HepG2 (cell line): ENCODE measurements at regions not wholly inside any gene's neighbourhood (a gene's known extent, or its start where the extent isn't known, plus 50 kb on each side); places are given as distances from the start of the nearest gene placed in this dataset.

Experiments used
- ATAC-seq: fragments of 200-7000 bp; cut with Tn5 transposase; 3 replicates; pipeline ENCODE4 v1.9.1; 2020; ENCODE audit warnings: mild to moderate bottlenecking, moderate library complexity
- BruUV-seq: library from RNA; stranded (reverse); fragments of 400-500 nt; replicated peaks from 2 replicates; lab custom pipeline; 2021; lab: Mats Ljungman, UMichigan
- CTCF ChIA-PET: fragments of 300-600 bp; formaldehyde crosslinking; extraction: SDS; loops from one replicate; lab custom pipeline; 2021; ENCODE audit warnings: low total read pairs, inconsistent platforms, low intra/inter-chr PET ratio; lab: Yijun Ruan, JAX
- POLR2A ChIA-PET: fragments of 350-600 bp; sonication (Branson Sonifier 250); formaldehyde crosslinking; loops from one replicate; lab custom pipeline; 2020; ENCODE audit warnings: antibody characterized with exemption, inconsistent platforms; lab: Yijun Ruan, JAX
- DNase-seq: peaks from one replicate; pipeline ENCODE4 v3.0.0-alpha.2; 2015; ENCODE audit warnings: low spot score
- FAIRE-seq: peaks from 3 replicates; lab custom pipeline; 2011; peaks lifted over from hg19 to GRCh38; lab: Jason Lieb, UNC
- H2AFZ ChIP-seq: one replicate; pipeline ENCODE4 v1.6.1; 2011; ENCODE audit warnings: low read length, inconsistent platforms
- H3K27ac ChIP-seq: fragments of 300-600 bp; 3 replicates; pipeline ENCODE4 v1.8.0; 2011; ENCODE audit warnings: mixed run types, mild to moderate bottlenecking, mixed read lengths, low read length, inconsistent platforms; ENCODE audit not compliant: insufficient read depth; ENCODE audit errors: extremely low read length
- H3K27me3 ChIP-seq, 2 experiments: fragments of 200-600 bp in 1 of 2; 2 replicates in 1 of 2; 3 replicates in 1 of 2; pipeline versions ENCODE4 v1.6.0 to v1.8.0; 2011; ENCODE audit warnings: low read length in 2 of 2, mild to moderate bottlenecking in 2 of 2, moderate library complexity in 2 of 2, inconsistent platforms in 1 of 2; ENCODE audit not compliant: insufficient read depth in 2 of 2, control insufficient read depth in 1 of 2
- H3K36me3 ChIP-seq, 2 experiments: fragments of 200-600 bp in 1 of 2; replicated peaks in 1 of 2; 2 replicates in 1 of 2; 3 replicates in 1 of 2; pipeline versions ENCODE4 v1.5.1 to v1.8.0; 2011; ENCODE audit warnings: low read length in 2 of 2, inconsistent platforms in 1 of 2; ENCODE audit not compliant: insufficient read depth in 2 of 2, control insufficient read depth in 1 of 2
- H3K4me1 ChIP-seq: 2 replicates; pipeline ENCODE4 v1.5.1; 2012; ENCODE audit warnings: low read length, inconsistent platforms; ENCODE audit not compliant: insufficient read depth
- H3K4me2 ChIP-seq: 2 replicates; pipeline ENCODE4 v1.6.0; 2011; ENCODE audit warnings: low read depth, low read length, inconsistent platforms
- H3K4me3 ChIP-seq, 3 experiments: fragments of 200-600 bp in 1 of 3; sonication (generic), shearing (Covaris generic) in 1 of 3; replicated peaks in 1 of 3; 2 replicates each; pipeline ENCODE4 v1.5.1; 2011 to 2016; ENCODE audit warnings: low read length in 3 of 3, inconsistent platforms in 2 of 3, low read depth in 2 of 3, mild to moderate bottlenecking in 2 of 3, control low read depth in 1 of 3, mixed read lengths in 1 of 3; ENCODE audit not compliant: insufficient read depth in 1 of 3
- H3K79me2 ChIP-seq: one replicate; pipeline ENCODE4 v1.6.1; 2011; ENCODE audit warnings: low read length, inconsistent platforms; ENCODE audit not compliant: insufficient read depth
- H3K9ac ChIP-seq: 2 replicates; pipeline ENCODE4 v1.6.0; 2011; ENCODE audit warnings: mild to moderate bottlenecking, low read depth, low read length, inconsistent platforms; ENCODE audit not compliant: insufficient read depth
- H3K9me3 ChIP-seq: 2 replicates; pipeline ENCODE4 v1.5.1; 2012; ENCODE audit warnings: mild to moderate bottlenecking, low read length
- H4K20me1 ChIP-seq: 2 replicates; pipeline ENCODE4 v1.6.0; 2011; ENCODE audit warnings: inconsistent platforms, mild to moderate bottlenecking, low read length, moderate library complexity; ENCODE audit not compliant: insufficient read depth
- CTCF ChIP-seq: sonication (generic); formaldehyde crosslinking; IDR thresholded peaks from 2 replicates; pipeline ENCODE4 v1.5.0; 2020; ENCODE audit warnings: mild to moderate bottlenecking, missing genetic modification reagents, moderate library complexity
- HNRNPUL1 ChIP-seq: fragments of 200-400 bp; formaldehyde crosslinking; IDR thresholded peaks from 2 replicates; pipeline ENCODE4 v1.6.1; 2017; ENCODE audit warnings: low read depth, mild to moderate bottlenecking, low read length, moderate library complexity
- KDM5B ChIP-seq: sonication (generic); formaldehyde crosslinking; IDR thresholded peaks from 2 replicates; pipeline ENCODE4 v1.4.0; 2020; ENCODE audit warnings: missing genetic modification reagents, mild to moderate bottlenecking, borderline replicate concordance
- ZNF10 ChIP-seq: sonication (generic); formaldehyde crosslinking; IDR thresholded peaks from 2 replicates; pipeline ENCODE4 v1.4.0; 2020; ENCODE audit warnings: mild to moderate bottlenecking, low read depth, missing genetic modification reagents, borderline replicate concordance
- ZNF3 ChIP-seq: IDR thresholded peaks from 2 replicates; pipeline ENCODE4 v1.7.0; 2017; ENCODE audit warnings: inconsistent platforms
- ZNF609 ChIP-seq: sonication (generic); formaldehyde crosslinking; IDR thresholded peaks from 2 replicates; pipeline ENCODE4 v1.4.0; 2020; ENCODE audit warnings: mild to moderate bottlenecking, missing genetic modification reagents, borderline replicate concordance
- WGBS: methylation state at CpG from one replicate; pipeline ENCODE4 v1.1.6; 2017; ENCODE audit warnings: low lambda C conversion rate; 5-methylcytosine and 5-hydroxymethylcytosine counted together
- in situ Hi-C: cut with HindIII; loops from 2 replicates; pipeline ENCODE4 v1.10.0; 2017; ENCODE audit warnings: low pct_unique_long_range_greater_than_20kb; ENCODE audit not compliant: extremely low pct_ligation_motif_present
- intact Hi-C: fragments of 100-400 bp; cut with micrococcal nuclease; formaldehyde crosslinking; loops from one replicate; pipeline ENCODE4 v1.10.0; 2022; ENCODE audit not compliant: unreplicated experiment
- TF ChIP-seq, protein P1 (sequence below): sonication (generic); formaldehyde crosslinking; IDR thresholded peaks from 2 replicates; pipeline ENCODE4 v1.5.1; 2020; ENCODE audit warnings: mild to moderate bottlenecking, missing genetic modification reagents, borderline replicate concordance

DNA sequence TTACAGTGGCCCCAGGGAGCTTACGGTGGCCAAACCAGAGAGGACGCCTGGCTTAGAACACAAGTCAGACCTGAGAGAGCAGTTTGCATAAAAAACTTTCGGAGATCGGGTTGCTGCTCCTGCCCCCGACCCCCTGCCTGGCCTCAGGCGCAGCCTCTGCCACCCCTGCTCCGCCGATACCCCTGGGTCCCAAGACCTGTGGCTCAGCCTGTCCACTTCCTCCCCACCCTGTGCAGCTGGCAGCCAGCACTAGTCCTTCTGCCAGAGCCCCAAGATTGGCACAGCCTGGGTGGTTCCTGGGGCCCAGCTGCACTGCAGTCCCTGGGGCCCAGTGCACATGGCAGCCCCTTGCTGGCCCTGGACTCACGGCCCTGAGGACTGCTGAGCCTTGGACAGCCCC lies 56.2 kb upstream of the SOX1 start:
- FAIRE-seq: no peak
- Histone ChIP-seq H4K20me1 (no peaks in the 10 kb centered on the region), H3K4me3 (no peak overlapping the region), H2AFZ (no peak overlapping the region), H3K4me2 (no peak overlapping the region), H3K36me3 (no peaks in the 10 kb centered on the region), H3K27ac (no peak overlapping the region), H3K27me3 (peaks cover 3 to 14% of the 10 kb centered on the region in 2 experiments; a peak in 3 of 5 replicates), H3K4me1 (no peaks in the 10 kb centered on the region), H3K9me3 (no peaks in the 10 kb centered on the region), H3K79me2 (no peaks in the 10 kb centered on the region), H3K9ac (no peak overlapping the region)
- no TSS peak for BruUV-seq
- 31% methylated on average over 4 of the region's 9 CpGs for WGBS
- TF ChIP-seq ZNF10 (CRISPR knock-in tag) (no peak), KDM5B (CRISPR knock-in tag) (no peak), HNRNPUL1 (no peak)
- in situ Hi-C loops: no loop called here
- ChIA-PET POLR2A (no interaction called here), CTCF (no interaction called here)
- DNase-seq: no peak
- intact Hi-C loops: no loop called here
- ATAC-seq: no peak

GRCh38 chr13:112012016-112012704 lies 54.8 kb upstream of the SOX1 start:
- ChIA-PET POLR2A (no interaction called here), CTCF (no interaction called here)
- DNase-seq (no peak), FAIRE-seq (no peak), ATAC-seq (no peak)
- BruUV-seq: no TSS peak
- H3K9me3 ChIP-seq: no peaks in the 10 kb centered on the region
- H3K79me2 ChIP-seq: no peaks in the 10 kb centered on the region
- H3K4me3 ChIP-seq: no peak overlapping the region
- no peak overlapping the region for H3K4me2 ChIP-seq
- TF ChIP-seq, protein P1, sequence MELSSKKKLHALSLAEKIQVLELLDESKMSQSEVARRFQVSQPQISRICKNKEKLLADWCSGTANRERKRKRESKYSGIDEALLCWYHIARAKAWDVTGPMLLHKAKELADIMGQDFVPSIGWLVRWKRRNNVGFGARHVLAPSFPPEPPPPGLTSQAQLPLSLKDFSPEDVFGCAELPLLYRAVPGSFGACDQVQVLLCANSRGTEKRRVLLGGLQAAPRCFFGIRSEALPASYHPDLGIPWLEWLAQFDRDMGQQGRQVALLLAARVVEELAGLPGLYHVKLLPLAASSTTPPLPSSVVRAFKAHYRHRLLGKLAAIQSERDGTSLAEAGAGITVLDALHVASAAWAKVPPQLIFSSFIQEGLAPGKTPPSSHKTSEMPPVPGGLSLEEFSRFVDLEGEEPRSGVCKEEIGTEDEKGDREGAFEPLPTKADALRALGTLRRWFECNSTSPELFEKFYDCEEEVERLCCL (CRISPR knock-in tag): no peak
- TF ChIP-seq ZNF609 (CRISPR knock-in tag) (no peak), ZNF3 (no peak), CTCF (CRISPR knock-in tag) (no peak)
- no peak overlapping the region for H3K27ac ChIP-seq
- intact Hi-C loops (no loop called here), in situ Hi-C loops (no loop called here)
- no peaks in the 10 kb centered on the region for H4K20me1 ChIP-seq
- no peak overlapping the region for H3K9ac ChIP-seq
- no peaks in the 10 kb centered on the region for H3K4me1 ChIP-seq
- H2AFZ ChIP-seq: no peak overlapping the region
- no peaks in the 10 kb centered on the region for H3K36me3 ChIP-seq
- 41% methylated on average over 9 of the region's 27 CpGs for WGBS
- H3K27me3 ChIP-seq: peaks cover 3 to 14% of the 10 kb centered on the region in 2 experiments; a peak in 3 of 5 replicates
